ENCODE measurements at regions not wholly inside any gene's neighbourhood (a gene's known extent, or its start where the extent isn't known, plus 50 kb on each side); places are given as distances from the start of the nearest gene placed in this dataset.

GRCh38 chr19:28196101-28196500, 1016.9 kb downstream of the UQCRFS1 start:
- intact Hi-C loops (cut with micrococcal nuclease): no loop called here
- Histone ChIP-seq H3K27me3 (ENCODE audit: low read depth) (peaks cover 23% of the 10 kb centered on the region), H3K36me3 (no peaks in the 10 kb centered on the region), H3K4me1 (no peaks in the 10 kb centered on the region), H3K27ac (replicated peaks) (no peak overlapping the region), H3K4me3 (no peak overlapping the region), H3K9me3 (replicated peaks) (no peaks in the 10 kb centered on the region)
- no peak for TF ChIP-seq CTCF (IDR thresholded peaks at IDR 0.05; ENCODE audit: borderline replicate concordance)
- no peak for DNase-seq

DNA sequence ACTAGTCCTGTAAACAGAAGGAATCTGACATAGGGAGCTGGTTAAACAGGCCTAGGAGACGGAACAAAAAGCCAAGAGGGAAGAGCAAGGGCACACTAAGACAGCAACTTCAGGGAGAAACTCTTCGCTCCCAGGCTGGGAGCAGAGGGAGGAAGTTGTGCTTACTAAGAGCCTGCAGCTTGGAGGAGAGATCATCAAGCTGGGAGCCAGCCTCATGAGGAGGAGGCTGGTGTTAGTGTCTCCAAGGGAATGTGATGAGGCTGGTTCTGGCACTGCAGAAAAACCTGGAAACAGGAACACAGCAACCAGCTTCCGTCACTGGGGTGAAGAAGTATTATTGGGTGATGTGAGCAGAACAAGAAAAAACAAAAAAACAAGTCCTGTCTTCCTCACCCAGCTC, 1027.3 kb downstream of the UQCRFS1 start:
- intact Hi-C loops (cut with micrococcal nuclease): no loop called here
- H3K27ac ChIP-seq (replicated peaks): no peak overlapping the region
- TF ChIP-seq CTCF (IDR thresholded peaks at IDR 0.05; ENCODE audit: borderline replicate concordance): no peak
- H3K4me1 ChIP-seq: no peaks in the 10 kb centered on the region
- no peaks in the 10 kb centered on the region for H3K36me3 ChIP-seq
- DNase-seq: no peak
- H3K9me3 ChIP-seq (replicated peaks): no peaks in the 10 kb centered on the region
- no peak overlapping the region for H3K4me3 ChIP-seq
- no peaks in the 10 kb centered on the region for H3K27me3 ChIP-seq (ENCODE audit: low read depth)

- TF ChIP-seq CTCF (IDR thresholded peaks at IDR 0.05; ENCODE audit: borderline replicate concordance): no peak
Observed at GRCh38 chr19:28184997-28185396, 1028.0 kb downstream of the UQCRFS1 start.

DNA sequence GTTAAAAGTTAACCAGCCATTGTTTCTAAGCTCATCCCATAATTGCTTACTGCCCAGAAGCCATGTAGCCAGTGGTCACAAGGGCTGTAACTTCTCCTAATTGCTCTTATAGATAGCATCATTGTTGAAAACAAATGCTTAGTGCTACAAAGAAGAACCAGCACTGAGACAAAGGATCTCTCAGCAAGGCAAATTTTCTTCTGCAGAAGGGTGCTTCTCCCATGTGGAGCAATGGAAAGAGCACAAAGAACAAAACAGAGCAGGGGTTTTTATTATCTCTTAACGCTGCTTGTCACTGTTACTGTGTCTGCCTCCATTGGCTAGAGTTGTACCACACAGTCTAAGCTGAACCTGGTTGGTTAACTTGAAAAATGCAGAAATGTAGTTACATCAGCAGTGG, 1036.8 kb downstream of the UQCRFS1 start:
- no peaks in the 10 kb centered on the region for H3K27me3 ChIP-seq (ENCODE audit: low read depth)
- no peaks in the 10 kb centered on the region for H3K4me1 ChIP-seq
- no peak overlapping the region for H3K4me3 ChIP-seq
- intact Hi-C loops (cut with micrococcal nuclease): no loop called here
- no peak overlapping the region for H3K27ac ChIP-seq (replicated peaks)
- no peak for TF ChIP-seq CTCF (IDR thresholded peaks at IDR 0.05; ENCODE audit: borderline replicate concordance)
- H3K9me3 ChIP-seq (replicated peaks): peaks cover 35% of the 10 kb centered on the region
- no peak for DNase-seq
- no peaks in the 10 kb centered on the region for H3K36me3 ChIP-seq

More at GRCh38 chr19:28184997-28185396, 1028.0 kb downstream of the UQCRFS1 start:
- Histone ChIP-seq H3K4me1 (no peaks in the 10 kb centered on the region), H3K27ac (replicated peaks) (no peak overlapping the region), H3K4me3 (no peak overlapping the region), H3K27me3 (ENCODE audit: low read depth) (no peaks in the 10 kb centered on the region), H3K9me3 (replicated peaks) (no peaks in the 10 kb centered on the region), H3K36me3 (no peaks in the 10 kb centered on the region)
- intact Hi-C loops (cut with micrococcal nuclease): no loop called here
- no peak for DNase-seq

- no peaks in the 10 kb centered on the region for H3K4me1 ChIP-seq
- H3K27ac ChIP-seq (replicated peaks): no peak overlapping the region
- no peak for TF ChIP-seq CTCF (IDR thresholded peaks at IDR 0.05; ENCODE audit: borderline replicate concordance)
- H3K4me3 ChIP-seq: no peak overlapping the region
- H3K27me3 ChIP-seq (ENCODE audit: low read depth): peaks cover 12% of the 10 kb centered on the region
- no peaks in the 10 kb centered on the region for H3K36me3 ChIP-seq
- DNase-seq: no peak
- intact Hi-C loops (cut with micrococcal nuclease): no loop called here
- peaks cover 21% of the 10 kb centered on the region for H3K9me3 ChIP-seq (replicated peaks)
Observed at GRCh38 chr19:28171983-28172382, 1041.0 kb downstream of the UQCRFS1 start.

GRCh38 chr19:28170066-28170465, 1042.9 kb downstream of the UQCRFS1 start:
- intact Hi-C loops (cut with micrococcal nuclease): no loop called here
- no peak for DNase-seq
- Histone ChIP-seq H3K27me3 (ENCODE audit: low read depth) (peaks cover 24% of the 10 kb centered on the region), H3K4me3 (no peak overlapping the region), H3K36me3 (no peaks in the 10 kb centered on the region), H3K9me3 (replicated peaks) (peaks cover 4% of the 10 kb centered on the region), H3K4me1 (no peaks in the 10 kb centered on the region), H3K27ac (replicated peaks) (no peak overlapping the region)
- TF ChIP-seq CTCF (IDR thresholded peaks at IDR 0.05; ENCODE audit: borderline replicate concordance): no peak

Measured in left ventricle myocardium inferior (tissue), 1 donor.